IPS-NIHi7 (cell line): ENCODE measurements at regions not wholly inside any gene's neighbourhood (a gene's known extent, or its start where the extent isn't known, plus 50 kb on each side); places are given as distances from the start of the nearest gene placed in this dataset.
A peak's percentile ranks its signal among the peaks of the same experiment; 100 is the strongest.

Source experiments
- DNase-seq: peaks from one replicate; pipeline ENCODE4 v3.0.0; 2012; ENCODE audit warnings: mixed read lengths; ENCODE audit errors: extremely low spot score

- DNase-seq, result no peak
Observed at GRCh38 chrX:43508694-43509093, 147.4 kb upstream of the MAOA start.

- no peak for DNase-seq
Observed at GRCh38 chrX:43510209-43510608, 145.9 kb upstream of the MAOA start.

GRCh38 chrX:43513085-43513484 is 143.0 kb upstream of the MAOA start:
- DNase-seq, result no peak

- DNase-seq, result no peak
Observed at GRCh38 chrX:43514820-43515219, 141.3 kb upstream of the MAOA start.

GRCh38 chrX:43522582-43522981 is 133.5 kb upstream of the MAOA start:
- no peak for DNase-seq

- no peak for DNase-seq
Observed at GRCh38 chrX:43525901-43526610, 130.0 kb upstream of the MAOA start.

- no peak for DNase-seq
Observed at GRCh38 chrX:43526878-43527277, 129.2 kb upstream of the MAOA start.

- no peak for DNase-seq
Observed at GRCh38 chrX:43527801-43528200, 128.3 kb upstream of the MAOA start.

GRCh38 chrX:43530837-43531236 is 125.3 kb upstream of the MAOA start:
- no peak for DNase-seq

GRCh38 chrX:43540318-43540717 is 115.8 kb upstream of the MAOA start:
- DNase-seq, result no peak

GRCh38 chrX:43551590-43551989 is 104.5 kb upstream of the MAOA start:
- peak; percentile 48 for DNase-seq

- DNase-seq, result peak; percentile 23
Observed at GRCh38 chrX:43552156-43552555, 103.9 kb upstream of the MAOA start.

- DNase-seq, result no peak
Observed at GRCh38 chrX:43552703-43553102, 103.4 kb upstream of the MAOA start.

- no peak for DNase-seq
Observed at GRCh38 chrX:43553257-43553656, 102.8 kb upstream of the MAOA start.

GRCh38 chrX:43556207-43556606 is 99.9 kb upstream of the MAOA start:
- no peak for DNase-seq

GRCh38 chrX:43557792-43558191 is 98.3 kb upstream of the MAOA start:
- DNase-seq, result peak; percentile 63

GRCh38 chrX:43559644-43560043 is 96.5 kb upstream of the MAOA start:
- DNase-seq, result peak; percentile 78

GRCh38 chrX:43560247-43560946 is 95.7 kb upstream of the MAOA start:
- no peak for DNase-seq

GRCh38 chrX:43562372-43562771 is 93.7 kb upstream of the MAOA start:
- DNase-seq, result no peak

GRCh38 chrX:43564953-43565352 is 91.1 kb upstream of the MAOA start:
- no peak for DNase-seq

- no peak for DNase-seq
Observed at GRCh38 chrX:43566170-43566569, 89.9 kb upstream of the MAOA start.

GRCh38 chrX:43573441-43574015 is 82.6 kb upstream of the MAOA start:
- DNase-seq, result no peak

GRCh38 chrX:43580621-43581020 is 75.5 kb upstream of the MAOA start:
- DNase-seq, result no peak
